ENCODE measurements at regions not wholly inside any gene's neighbourhood (a gene's known extent, or its start where the extent isn't known, plus 50 kb on each side); places are given as distances from the start of the nearest gene placed in this dataset.

DNA sequence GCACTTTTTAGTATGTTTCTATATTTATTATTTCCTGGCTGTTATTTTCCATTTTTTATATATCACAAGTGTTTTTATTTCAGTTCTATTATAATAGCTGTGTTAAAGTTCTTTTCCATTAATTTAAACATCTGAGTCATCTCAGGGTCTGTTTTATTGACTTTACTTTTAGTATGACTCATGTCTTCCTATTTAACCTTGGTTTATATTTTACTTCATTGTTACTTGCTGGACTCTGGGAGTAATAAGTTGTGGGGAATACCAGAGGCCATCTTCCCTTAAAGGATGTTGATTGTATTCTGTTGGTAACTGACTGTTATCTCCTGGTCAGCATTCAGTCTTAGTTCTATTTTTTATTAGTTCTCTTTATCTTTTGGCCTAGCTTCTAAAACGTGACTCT is 1508.2 kb downstream of the CDH11 start:
- TF ChIP-seq, protein P1, sequence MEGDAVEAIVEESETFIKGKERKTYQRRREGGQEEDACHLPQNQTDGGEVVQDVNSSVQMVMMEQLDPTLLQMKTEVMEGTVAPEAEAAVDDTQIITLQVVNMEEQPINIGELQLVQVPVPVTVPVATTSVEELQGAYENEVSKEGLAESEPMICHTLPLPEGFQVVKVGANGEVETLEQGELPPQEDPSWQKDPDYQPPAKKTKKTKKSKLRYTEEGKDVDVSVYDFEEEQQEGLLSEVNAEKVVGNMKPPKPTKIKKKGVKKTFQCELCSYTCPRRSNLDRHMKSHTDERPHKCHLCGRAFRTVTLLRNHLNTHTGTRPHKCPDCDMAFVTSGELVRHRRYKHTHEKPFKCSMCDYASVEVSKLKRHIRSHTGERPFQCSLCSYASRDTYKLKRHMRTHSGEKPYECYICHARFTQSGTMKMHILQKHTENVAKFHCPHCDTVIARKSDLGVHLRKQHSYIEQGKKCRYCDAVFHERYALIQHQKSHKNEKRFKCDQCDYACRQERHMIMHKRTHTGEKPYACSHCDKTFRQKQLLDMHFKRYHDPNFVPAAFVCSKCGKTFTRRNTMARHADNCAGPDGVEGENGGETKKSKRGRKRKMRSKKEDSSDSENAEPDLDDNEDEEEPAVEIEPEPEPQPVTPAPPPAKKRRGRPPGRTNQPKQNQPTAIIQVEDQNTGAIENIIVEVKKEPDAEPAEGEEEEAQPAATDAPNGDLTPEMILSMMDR (IDR thresholded peaks at IDR 0.05), result no peak
- TF ChIP-seq POLR2A (IDR thresholded peaks at IDR 0.05), result no peak

All from vagina (tissue), 2 donors.